HepG2 (cell line): ENCODE measurements at regions not wholly inside any gene's neighbourhood (a gene's known extent, or its start where the extent isn't known, plus 50 kb on each side); places are given as distances from the start of the nearest gene placed in this dataset.
A peak's percentile ranks its signal among the peaks of the same experiment; 100 is the strongest.

Experiments used
- ELF3 ChIP-seq: IDR thresholded peaks from 2 replicates; pipeline ENCODE4 v1.6.1; 2016; ENCODE audit warnings: missing genetic modification reagents, missing compliant biosample characterization
- FOSL2 ChIP-seq: sonication (generic); formaldehyde crosslinking; IDR thresholded peaks from 2 replicates; pipeline ENCODE4 v1.4.0; 2020; ENCODE audit warnings: missing genetic modification reagents
- FOXO1 ChIP-seq: sonication (generic); formaldehyde crosslinking; IDR thresholded peaks from 2 replicates; pipeline ENCODE4 v1.4.0; 2020; ENCODE audit warnings: missing genetic modification reagents
- HNF4A ChIP-seq: sonication (generic); formaldehyde crosslinking; IDR thresholded peaks from 2 replicates; pipeline ENCODE4 v1.4.0; 2020; ENCODE audit warnings: missing genetic modification reagents
- MIXL1 ChIP-seq: IDR thresholded peaks from 2 replicates; pipeline ENCODE4 v1.6.1; 2016
- SMC3 ChIP-seq: IDR thresholded peaks from 2 replicates; pipeline ENCODE4 v1.6.1; 2011; ENCODE audit warnings: low read length, improper control_type of control experiment
- ZFP90 ChIP-seq: sonication (generic); formaldehyde crosslinking; IDR thresholded peaks from 2 replicates; pipeline ENCODE4 v1.8.0; 2022; ENCODE audit warnings: missing genetic modification reagents, mild to moderate bottlenecking, inconsistent platforms, borderline replicate concordance
- ZNF317 ChIP-seq: sonication (generic); formaldehyde crosslinking; IDR thresholded peaks from 2 replicates; pipeline ENCODE4 v1.5.0; 2020; ENCODE audit warnings: mild to moderate bottlenecking, missing genetic modification reagents
- ZNF501 ChIP-seq: sonication (generic); formaldehyde crosslinking; IDR thresholded peaks from 2 replicates; pipeline ENCODE4 v1.5.1; 2020; ENCODE audit warnings: mild to moderate bottlenecking, moderate library complexity, missing genetic modification reagents
- ZNF644 ChIP-seq: IDR thresholded peaks from 2 replicates; pipeline ENCODE4 v1.6.1; 2016; ENCODE audit warnings: low read depth
- TF ChIP-seq, protein P1 (sequence below): sonication (generic); formaldehyde crosslinking; IDR thresholded peaks from 2 replicates; pipeline ENCODE4 v1.5.0; 2020; ENCODE audit warnings: mild to moderate bottlenecking, missing genetic modification reagents, moderate library complexity
- TF ChIP-seq, protein P2 (sequence below): sonication (generic); formaldehyde crosslinking; IDR thresholded peaks from 2 replicates; pipeline ENCODE4 v1.9.0; 2021; ENCODE audit warnings: missing genetic modification reagents, mild to moderate bottlenecking, borderline replicate concordance
- TF ChIP-seq, protein P3 (sequence below): sonication (generic); formaldehyde crosslinking; IDR thresholded peaks from 2 replicates; pipeline ENCODE4 v1.4.0; 2020; ENCODE audit warnings: mild to moderate bottlenecking, missing genetic modification reagents

DNA sequence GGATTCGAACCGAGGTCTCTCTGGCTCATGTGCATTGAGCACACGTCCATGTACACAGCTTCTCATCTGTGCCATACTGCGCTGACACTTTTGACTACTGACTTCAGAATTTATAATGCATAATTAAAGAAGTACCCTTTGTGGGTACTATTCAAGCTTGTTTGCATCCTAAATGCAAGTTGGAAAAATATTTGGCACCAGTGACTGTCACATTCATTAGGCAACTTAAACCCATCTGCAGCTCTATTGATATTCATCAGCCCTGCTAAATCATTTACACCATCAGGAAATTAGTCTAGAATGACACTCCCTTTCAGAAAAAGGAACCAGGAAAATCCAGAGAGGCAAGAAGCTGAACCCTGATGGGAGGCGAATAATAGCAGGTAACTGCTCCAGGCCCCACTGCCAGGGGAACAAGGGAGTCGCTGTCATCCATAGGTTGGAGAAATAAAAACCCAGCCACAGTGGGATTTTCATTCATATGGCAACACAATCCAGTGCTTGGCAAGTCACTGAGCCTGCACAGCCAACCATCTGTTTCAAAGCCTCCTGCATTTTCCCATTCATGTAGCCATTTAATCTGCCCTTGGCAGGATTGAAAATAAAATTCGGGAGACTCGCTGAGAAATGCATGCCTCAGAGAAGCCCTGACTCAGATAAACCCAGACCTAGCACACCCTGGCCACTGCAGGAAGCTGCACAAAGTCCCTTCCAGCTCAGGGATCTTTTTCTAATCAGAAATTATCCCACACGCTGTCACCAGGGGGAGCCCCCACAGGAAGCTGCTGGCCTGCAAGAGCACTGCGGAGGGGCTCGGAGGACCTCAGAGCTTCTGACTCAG, 103.0 kb upstream of the VEPH1 start (continued):
- TF ChIP-seq, protein P1, sequence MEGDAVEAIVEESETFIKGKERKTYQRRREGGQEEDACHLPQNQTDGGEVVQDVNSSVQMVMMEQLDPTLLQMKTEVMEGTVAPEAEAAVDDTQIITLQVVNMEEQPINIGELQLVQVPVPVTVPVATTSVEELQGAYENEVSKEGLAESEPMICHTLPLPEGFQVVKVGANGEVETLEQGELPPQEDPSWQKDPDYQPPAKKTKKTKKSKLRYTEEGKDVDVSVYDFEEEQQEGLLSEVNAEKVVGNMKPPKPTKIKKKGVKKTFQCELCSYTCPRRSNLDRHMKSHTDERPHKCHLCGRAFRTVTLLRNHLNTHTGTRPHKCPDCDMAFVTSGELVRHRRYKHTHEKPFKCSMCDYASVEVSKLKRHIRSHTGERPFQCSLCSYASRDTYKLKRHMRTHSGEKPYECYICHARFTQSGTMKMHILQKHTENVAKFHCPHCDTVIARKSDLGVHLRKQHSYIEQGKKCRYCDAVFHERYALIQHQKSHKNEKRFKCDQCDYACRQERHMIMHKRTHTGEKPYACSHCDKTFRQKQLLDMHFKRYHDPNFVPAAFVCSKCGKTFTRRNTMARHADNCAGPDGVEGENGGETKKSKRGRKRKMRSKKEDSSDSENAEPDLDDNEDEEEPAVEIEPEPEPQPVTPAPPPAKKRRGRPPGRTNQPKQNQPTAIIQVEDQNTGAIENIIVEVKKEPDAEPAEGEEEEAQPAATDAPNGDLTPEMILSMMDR, result peak; percentile 81
- TF ChIP-seq ZNF644 (CRISPR knock-in tag), result 0 out of 2 replicates have a peak, but pooled peaks have one; percentile 17
- TF ChIP-seq, protein P2, sequence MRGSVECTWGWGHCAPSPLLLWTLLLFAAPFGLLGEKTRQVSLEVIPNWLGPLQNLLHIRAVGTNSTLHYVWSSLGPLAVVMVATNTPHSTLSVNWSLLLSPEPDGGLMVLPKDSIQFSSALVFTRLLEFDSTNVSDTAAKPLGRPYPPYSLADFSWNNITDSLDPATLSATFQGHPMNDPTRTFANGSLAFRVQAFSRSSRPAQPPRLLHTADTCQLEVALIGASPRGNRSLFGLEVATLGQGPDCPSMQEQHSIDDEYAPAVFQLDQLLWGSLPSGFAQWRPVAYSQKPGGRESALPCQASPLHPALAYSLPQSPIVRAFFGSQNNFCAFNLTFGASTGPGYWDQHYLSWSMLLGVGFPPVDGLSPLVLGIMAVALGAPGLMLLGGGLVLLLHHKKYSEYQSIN (CRISPR knock-in tag), result no peak
- no peak for TF ChIP-seq ZNF501 (CRISPR knock-in tag)
- 0 out of 2 replicates have a peak, but pooled peaks have one; percentile 33 for TF ChIP-seq HNF4A (CRISPR knock-in tag)
- TF ChIP-seq ZFP90 (CRISPR knock-in tag), result no peak
- TF ChIP-seq, protein P3, sequence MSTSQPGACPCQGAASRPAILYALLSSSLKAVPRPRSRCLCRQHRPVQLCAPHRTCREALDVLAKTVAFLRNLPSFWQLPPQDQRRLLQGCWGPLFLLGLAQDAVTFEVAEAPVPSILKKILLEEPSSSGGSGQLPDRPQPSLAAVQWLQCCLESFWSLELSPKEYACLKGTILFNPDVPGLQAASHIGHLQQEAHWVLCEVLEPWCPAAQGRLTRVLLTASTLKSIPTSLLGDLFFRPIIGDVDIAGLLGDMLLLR (CRISPR knock-in tag), result no peak
- peak; percentile 21; the same call in 1 of the 2 replicates for TF ChIP-seq SMC3
- TF ChIP-seq FOSL2, result 0 out of 2 replicates have a peak, but pooled peaks have one; percentile 19
- 0 out of 2 replicates have a peak, but pooled peaks have one; percentile 29 for TF ChIP-seq ELF3 (CRISPR knock-in tag)
- TF ChIP-seq MIXL1, result 0 out of 2 replicates have a peak, but pooled peaks have one; percentile 65
- TF ChIP-seq FOXO1 (CRISPR knock-in tag), result no peak
- no peak for TF ChIP-seq ZNF317 (CRISPR knock-in tag)
